K562 (cell line): ENCODE measurements at regions not wholly inside any gene's neighbourhood (a gene's known extent, or its start where the extent isn't known, plus 50 kb on each side); places are given as distances from the start of the nearest gene placed in this dataset.

Source experiments
- ARID3A ChIP-seq: IDR thresholded peaks from 2 replicates; pipeline ENCODE4 v1.6.1; 2012; ENCODE audit warnings: low read depth, low read length, improper control_type of control experiment, borderline replicate concordance
- E2F4 ChIP-seq: sonication (generic); formaldehyde crosslinking; IDR thresholded peaks from 2 replicates; pipeline ENCODE4 v1.8.0; 2022; ENCODE audit warnings: mild to moderate bottlenecking, low read depth, missing genetic modification reagents
- EP300 ChIP-seq: IDR thresholded peaks from 2 replicates; pipeline ENCODE4 v1.6.1; 2012; ENCODE audit warnings: low read length, improper control_type of control experiment
- KAT8 ChIP-seq: fragments of 450-650 bp; IDR thresholded peaks from 2 replicates; pipeline ENCODE4 v1.6.1; 2016; ENCODE audit warnings: low read depth, mild to moderate bottlenecking
- POLR2AphosphoS5 ChIP-seq: IDR thresholded peaks from 2 replicates; pipeline ENCODE4 v1.6.1; 2011; ENCODE audit warnings: mild to moderate bottlenecking, low read depth, low read length, moderate library complexity; ENCODE audit not compliant: control insufficient read depth, insufficient read depth
- ZNF143 ChIP-seq: sonication (generic); formaldehyde crosslinking; IDR thresholded peaks from 2 replicates; pipeline ENCODE4 v1.9.0; 2022; ENCODE audit warnings: mild to moderate bottlenecking, missing genetic modification reagents
- TF ChIP-seq, protein P1 (sequence below), 3 experiments: IDR thresholded peaks in 2 of 3; conservative IDR thresholded peaks in 1 of 3; 2 replicates each; pipeline ENCODE4 v1.5.1; 2011 to 2012; ENCODE audit warnings: low read length in 3 of 3, mild to moderate bottlenecking in 3 of 3, control low read depth in 2 of 3, improper control_type of control experiment in 1 of 3, inconsistent platforms in 1 of 3, low read depth in 1 of 3, mixed read lengths in 1 of 3, moderate library complexity in 1 of 3; ENCODE audit not compliant: insufficient read depth in 2 of 3

DNA sequence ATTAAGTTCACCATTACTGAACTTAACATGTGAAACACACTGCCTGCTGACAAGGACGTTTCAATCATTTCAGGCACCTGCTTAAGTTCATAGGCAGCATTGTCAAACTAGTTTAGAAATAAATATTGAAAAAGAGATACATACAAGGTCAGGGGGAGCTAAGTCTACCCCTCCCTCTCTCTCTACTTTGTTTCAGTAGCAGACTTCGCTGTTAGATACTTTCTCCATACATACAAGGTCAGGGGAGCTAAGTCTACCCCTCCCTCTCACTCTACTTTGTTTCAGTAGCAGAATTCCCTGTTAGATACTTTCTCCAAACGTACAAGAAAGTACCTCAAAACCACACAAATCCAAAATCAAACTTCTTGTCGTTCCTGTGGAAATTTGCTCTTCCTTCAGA is 387.4 kb upstream of the PDE4D start:
- TF ChIP-seq EP300 (no peak), ARID3A (no peak), E2F4 (no peak), KAT8 (no peak), POLR2AphosphoS5 (no peak), ZNF143 (CRISPR knock-in tag) (no peak)
- TF ChIP-seq, protein P1, sequence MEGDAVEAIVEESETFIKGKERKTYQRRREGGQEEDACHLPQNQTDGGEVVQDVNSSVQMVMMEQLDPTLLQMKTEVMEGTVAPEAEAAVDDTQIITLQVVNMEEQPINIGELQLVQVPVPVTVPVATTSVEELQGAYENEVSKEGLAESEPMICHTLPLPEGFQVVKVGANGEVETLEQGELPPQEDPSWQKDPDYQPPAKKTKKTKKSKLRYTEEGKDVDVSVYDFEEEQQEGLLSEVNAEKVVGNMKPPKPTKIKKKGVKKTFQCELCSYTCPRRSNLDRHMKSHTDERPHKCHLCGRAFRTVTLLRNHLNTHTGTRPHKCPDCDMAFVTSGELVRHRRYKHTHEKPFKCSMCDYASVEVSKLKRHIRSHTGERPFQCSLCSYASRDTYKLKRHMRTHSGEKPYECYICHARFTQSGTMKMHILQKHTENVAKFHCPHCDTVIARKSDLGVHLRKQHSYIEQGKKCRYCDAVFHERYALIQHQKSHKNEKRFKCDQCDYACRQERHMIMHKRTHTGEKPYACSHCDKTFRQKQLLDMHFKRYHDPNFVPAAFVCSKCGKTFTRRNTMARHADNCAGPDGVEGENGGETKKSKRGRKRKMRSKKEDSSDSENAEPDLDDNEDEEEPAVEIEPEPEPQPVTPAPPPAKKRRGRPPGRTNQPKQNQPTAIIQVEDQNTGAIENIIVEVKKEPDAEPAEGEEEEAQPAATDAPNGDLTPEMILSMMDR (IDR thresholded peaks at IDR 0.05 in 2 of 3, conservative IDR thresholded peaks at IDR 0.05 in 1 of 3; ENCODE audit: insufficient read depth in 2 of 3, low read depth in 1 of 3, low read length in 3 of 3): no peak
